ENCODE measurements at regions not wholly inside any gene's neighbourhood (a gene's known extent, or its start where the extent isn't known, plus 50 kb on each side); places are given as distances from the start of the nearest gene placed in this dataset.

- no peak for TF ChIP-seq EZH2 (IDR thresholded peaks at IDR 0.05; ENCODE audit: low read length, unreplicated experiment)
- TF ChIP-seq CTCF (conservative IDR thresholded peaks at IDR 0.05; ENCODE audit: low read depth, low read length) = no peak
Observed at GRCh38 chr22:47653921-47654320, 891.5 kb downstream of the TBC1D22A start.

Data from PC-3 (cell line).